C4-2B (cell line): ENCODE measurements at regions not wholly inside any gene's neighbourhood (a gene's known extent, or its start where the extent isn't known, plus 50 kb on each side); places are given as distances from the start of the nearest gene placed in this dataset.

Experiments used
- H3K27ac ChIP-seq: fragments of 450-650 bp; 2 replicates; pipeline ENCODE4 v1.5.1; 2017
- ZFX ChIP-seq: fragments of 450-650 bp; IDR thresholded peaks from 2 replicates; pipeline ENCODE4 v1.6.1; 2017
- TF ChIP-seq, protein P1 (sequence below): fragments of 450-650 bp; conservative IDR thresholded peaks from 2 replicates; pipeline ENCODE4 v1.5.1; 2017; ENCODE audit warnings: mild to moderate bottlenecking

DNA sequence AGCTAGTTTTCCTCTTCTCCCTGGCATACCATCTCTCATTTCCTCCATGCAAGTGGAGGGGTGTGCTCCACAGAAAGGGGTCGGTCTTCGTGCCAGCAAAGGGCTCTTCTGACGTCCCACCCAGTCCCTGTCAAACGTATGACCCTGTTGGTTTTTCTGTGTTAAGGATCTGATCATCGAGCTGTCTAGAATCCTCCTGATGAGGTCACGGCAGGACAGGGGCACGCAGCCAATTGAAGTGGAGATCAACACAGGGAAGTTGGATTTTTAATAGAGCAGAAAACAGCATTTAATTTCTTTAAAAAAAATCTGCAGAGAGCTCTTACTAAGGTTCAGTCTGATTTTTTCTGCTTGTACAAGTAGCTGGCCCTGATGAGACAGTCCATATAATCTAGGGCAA lies 339.4 kb downstream of the TEX29 start:
- peak overlapping the region; percentile 89 for H3K27ac ChIP-seq
- TF ChIP-seq, protein P1, sequence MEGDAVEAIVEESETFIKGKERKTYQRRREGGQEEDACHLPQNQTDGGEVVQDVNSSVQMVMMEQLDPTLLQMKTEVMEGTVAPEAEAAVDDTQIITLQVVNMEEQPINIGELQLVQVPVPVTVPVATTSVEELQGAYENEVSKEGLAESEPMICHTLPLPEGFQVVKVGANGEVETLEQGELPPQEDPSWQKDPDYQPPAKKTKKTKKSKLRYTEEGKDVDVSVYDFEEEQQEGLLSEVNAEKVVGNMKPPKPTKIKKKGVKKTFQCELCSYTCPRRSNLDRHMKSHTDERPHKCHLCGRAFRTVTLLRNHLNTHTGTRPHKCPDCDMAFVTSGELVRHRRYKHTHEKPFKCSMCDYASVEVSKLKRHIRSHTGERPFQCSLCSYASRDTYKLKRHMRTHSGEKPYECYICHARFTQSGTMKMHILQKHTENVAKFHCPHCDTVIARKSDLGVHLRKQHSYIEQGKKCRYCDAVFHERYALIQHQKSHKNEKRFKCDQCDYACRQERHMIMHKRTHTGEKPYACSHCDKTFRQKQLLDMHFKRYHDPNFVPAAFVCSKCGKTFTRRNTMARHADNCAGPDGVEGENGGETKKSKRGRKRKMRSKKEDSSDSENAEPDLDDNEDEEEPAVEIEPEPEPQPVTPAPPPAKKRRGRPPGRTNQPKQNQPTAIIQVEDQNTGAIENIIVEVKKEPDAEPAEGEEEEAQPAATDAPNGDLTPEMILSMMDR = no peak
- no peak for TF ChIP-seq ZFX

GRCh38 chr13:111661052-111661451 lies 340.6 kb downstream of the TEX29 start:
- H3K27ac ChIP-seq = peak overlapping the region; percentile 8; the same call in 1 of the 2 replicates
- TF ChIP-seq, protein P1 = no peak
- no peak for TF ChIP-seq ZFX

GRCh38 chr13:111661776-111662175 lies 341.3 kb downstream of the TEX29 start:
- no peak overlapping the region for H3K27ac ChIP-seq
- TF ChIP-seq ZFX = no peak
- TF ChIP-seq, protein P1 = no peak

GRCh38 chr13:111662451-111662850 lies 342.0 kb downstream of the TEX29 start:
- no peak overlapping the region for H3K27ac ChIP-seq
- no peak for TF ChIP-seq ZFX
- TF ChIP-seq, protein P1 = no peak

DNA sequence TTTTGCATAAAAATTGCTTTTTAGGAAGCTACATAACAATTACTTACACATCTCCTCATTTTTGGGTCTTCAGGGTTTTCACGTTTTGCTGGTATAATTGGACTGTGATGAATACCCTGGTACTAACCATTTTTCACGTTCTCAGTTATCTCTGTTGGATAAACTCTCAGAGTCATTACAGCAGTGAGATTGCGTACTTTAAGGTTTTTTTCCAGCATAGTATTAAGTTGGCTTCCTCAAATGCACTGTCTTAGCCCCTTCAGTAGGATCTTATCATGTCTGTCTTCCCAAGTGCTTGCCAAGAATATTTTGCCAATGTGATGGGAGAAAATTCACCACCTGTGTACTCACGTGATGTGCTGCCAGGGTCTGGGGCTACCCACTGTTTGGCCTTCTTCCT lies 342.5 kb downstream of the TEX29 start:
- no peak for TF ChIP-seq ZFX
- TF ChIP-seq, protein P1 = no peak

GRCh38 chr13:111663505-111663904 lies 343.1 kb downstream of the TEX29 start:
- H3K27ac ChIP-seq = no peak overlapping the region
- TF ChIP-seq, protein P1 = no peak
- no peak for TF ChIP-seq ZFX

More for the DNA sequence above, 342.5 kb downstream of the TEX29 start:
- no peak overlapping the region for H3K27ac ChIP-seq

GRCh38 chr13:111663953-111664421 lies 343.5 kb downstream of the TEX29 start:
- TF ChIP-seq ZFX = no peak

DNA sequence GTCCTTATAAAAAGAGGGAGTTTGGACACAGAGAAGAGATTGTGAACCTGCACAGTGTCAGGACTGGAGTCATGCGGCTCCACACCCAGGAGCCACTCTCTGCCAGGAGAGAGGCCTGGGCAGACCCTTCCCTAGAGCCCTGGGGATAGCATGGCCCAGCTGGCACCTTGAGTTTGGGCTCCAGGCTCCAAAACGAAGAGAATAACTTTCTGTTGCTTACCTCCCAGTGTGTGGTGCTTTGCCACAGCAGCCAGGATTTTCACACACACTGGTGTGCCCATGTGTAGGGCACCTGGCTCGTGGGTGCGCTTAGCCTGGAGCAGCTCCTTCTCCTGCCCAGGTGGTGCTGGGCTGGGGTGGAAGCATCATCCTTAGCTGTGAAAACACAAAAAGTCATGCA lies 344.3 kb downstream of the TEX29 start:
- H3K27ac ChIP-seq = no peak overlapping the region
- TF ChIP-seq, protein P1 = no peak
- TF ChIP-seq ZFX = no peak

More at GRCh38 chr13:111663953-111664421, 343.5 kb downstream of the TEX29 start:
- H3K27ac ChIP-seq = no peak overlapping the region
